GM13977 (cell line): ENCODE measurements at regions not wholly inside any gene's neighbourhood (a gene's known extent, or its start where the extent isn't known, plus 50 kb on each side); places are given as distances from the start of the nearest gene placed in this dataset.

Experiments used
- DNase-seq: peaks from one replicate; pipeline ENCODE4 v3.0.0; 2012; ENCODE audit warnings: low spot score
- in situ Hi-C: fragments of 300-500 bp; cut with MboI; formaldehyde crosslinking; loops from one replicate; pipeline ENCODE4 v1.12.0; 2022; ENCODE audit warnings: low sequenced_read_pairs, low pct_unique_long_range_greater_than_20kb, mixed read lengths, inconsistent platforms; ENCODE audit not compliant: unreplicated experiment
- TF ChIP-seq, protein P1 (sequence below): IDR thresholded peaks from 2 replicates; pipeline ENCODE4 v1.5.1; 2012; ENCODE audit warnings: mild to moderate bottlenecking, control low read depth; ENCODE audit not compliant: insufficient read depth; ENCODE audit errors: extremely low read depth, missing control alignments

DNA sequence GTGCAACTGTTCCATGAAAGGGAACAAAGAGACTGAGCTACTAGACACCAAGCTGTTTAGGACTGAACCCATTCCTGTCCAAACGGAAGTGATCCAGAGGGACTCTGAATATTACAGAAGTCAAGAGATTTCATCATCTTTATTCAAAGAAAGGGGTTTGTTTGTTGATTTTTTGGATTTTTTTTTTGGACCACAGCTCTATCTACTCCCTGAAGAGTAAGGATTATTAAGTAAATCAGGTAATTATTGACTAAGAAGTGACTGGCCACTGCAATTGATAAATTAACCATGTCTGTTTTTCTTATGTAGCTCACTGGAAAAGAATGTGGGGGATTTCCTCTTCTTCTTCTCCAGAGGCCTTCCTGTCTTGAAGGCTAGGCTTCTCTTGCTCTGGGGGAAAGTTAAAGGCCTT lies 146.6 kb upstream of the TPM1 start:
- TF ChIP-seq, protein P1, sequence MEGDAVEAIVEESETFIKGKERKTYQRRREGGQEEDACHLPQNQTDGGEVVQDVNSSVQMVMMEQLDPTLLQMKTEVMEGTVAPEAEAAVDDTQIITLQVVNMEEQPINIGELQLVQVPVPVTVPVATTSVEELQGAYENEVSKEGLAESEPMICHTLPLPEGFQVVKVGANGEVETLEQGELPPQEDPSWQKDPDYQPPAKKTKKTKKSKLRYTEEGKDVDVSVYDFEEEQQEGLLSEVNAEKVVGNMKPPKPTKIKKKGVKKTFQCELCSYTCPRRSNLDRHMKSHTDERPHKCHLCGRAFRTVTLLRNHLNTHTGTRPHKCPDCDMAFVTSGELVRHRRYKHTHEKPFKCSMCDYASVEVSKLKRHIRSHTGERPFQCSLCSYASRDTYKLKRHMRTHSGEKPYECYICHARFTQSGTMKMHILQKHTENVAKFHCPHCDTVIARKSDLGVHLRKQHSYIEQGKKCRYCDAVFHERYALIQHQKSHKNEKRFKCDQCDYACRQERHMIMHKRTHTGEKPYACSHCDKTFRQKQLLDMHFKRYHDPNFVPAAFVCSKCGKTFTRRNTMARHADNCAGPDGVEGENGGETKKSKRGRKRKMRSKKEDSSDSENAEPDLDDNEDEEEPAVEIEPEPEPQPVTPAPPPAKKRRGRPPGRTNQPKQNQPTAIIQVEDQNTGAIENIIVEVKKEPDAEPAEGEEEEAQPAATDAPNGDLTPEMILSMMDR, result no peak
- no peak for DNase-seq
- in situ Hi-C loops, result no loop called here

DNA sequence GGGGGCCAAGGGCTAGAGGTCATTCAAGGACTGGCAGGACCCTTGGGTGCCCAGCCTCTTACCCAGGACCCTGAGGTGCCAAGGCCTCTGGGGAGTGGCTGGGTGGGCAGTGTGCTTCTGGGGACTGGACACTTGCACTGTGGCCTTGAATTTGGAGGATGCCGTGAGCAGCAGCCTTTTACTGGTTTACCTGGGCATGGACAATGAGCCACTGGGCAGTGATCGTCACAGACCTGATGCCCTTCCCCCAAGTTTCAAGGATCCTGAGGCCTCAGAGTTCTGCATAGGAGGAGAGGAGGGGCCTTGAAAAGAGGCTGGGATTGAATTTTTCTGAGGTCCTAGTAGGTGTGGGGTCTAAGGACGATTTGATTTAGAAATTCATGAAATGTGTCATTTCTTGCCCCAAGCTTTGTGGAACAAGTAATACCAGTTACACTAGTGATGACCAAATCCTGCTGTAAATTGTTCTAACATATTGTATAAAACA lies 146.1 kb upstream of the TPM1 start:
- DNase-seq, result no peak
- in situ Hi-C loops, result no loop called here
- TF ChIP-seq, protein P1, result no peak

DNA sequence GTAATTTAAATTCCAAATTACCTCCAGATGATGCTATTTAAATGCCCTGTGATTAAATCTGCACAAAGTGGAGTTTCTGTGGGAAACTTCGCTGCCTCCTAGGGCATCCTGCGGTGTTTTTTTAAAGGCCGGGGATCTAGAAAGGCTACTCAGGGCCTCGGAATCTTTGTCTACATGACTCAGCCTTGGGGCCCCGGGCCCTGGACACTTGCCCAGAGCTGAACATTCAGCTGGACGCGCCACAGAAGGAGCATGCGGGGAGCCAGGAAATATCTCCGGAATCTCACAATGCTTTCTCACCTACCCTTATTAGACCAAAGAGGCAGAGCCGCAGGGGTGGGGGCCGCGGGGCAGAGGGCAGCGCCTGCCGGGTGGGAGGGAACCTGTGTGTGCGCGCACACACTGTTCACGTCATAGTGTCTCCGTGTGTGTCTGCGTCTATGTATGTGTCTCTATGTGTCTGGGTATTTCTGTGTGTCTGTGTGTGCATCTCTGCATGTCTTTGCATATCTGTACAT lies 145.5 kb upstream of the TPM1 start:
- TF ChIP-seq, protein P1, result no peak
- no peak for DNase-seq
- in situ Hi-C loops, result no loop called here

DNA sequence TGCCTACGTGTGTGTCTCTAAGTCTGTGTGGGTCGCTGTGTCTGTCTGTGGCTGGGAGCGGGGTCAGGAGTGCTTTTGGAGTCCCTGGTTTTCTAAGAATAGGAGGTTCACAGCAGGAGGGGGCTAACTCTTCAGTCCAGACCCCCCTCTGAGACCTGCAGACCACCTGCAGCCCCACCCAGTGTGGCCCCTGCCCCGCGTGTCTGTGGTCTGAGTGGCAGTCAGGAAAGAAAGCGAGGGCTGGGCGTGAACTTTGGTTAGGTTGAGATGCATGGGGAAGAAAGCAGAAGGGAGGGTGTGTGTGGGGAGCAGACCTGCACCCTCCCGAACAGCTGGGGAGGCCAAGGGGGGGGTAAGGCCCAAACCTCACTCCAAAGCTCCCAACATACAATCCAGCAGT lies 144.9 kb upstream of the TPM1 start:
- TF ChIP-seq, protein P1, result no peak
- DNase-seq, result no peak
- in situ Hi-C loops, result no loop called here

DNA sequence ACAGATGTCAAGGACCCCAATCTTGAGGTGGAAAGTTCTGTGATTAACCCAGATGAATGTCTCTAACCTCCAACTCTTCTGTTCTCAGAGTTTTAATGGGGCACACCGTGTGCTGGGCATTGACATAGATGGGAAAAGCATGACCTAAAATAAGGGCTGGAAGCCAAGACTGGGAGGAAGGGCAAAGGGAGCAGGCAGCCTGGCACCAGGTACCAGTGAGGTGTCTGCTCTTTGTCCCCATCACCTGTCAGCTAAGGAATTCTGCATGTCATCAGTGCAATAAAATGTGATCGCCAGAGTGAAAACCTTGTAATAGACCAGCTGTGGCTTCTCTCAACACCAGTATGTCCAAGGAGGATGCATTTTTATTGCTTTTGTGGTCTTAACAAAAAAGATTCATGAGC lies 143.5 kb upstream of the TPM1 start:
- TF ChIP-seq, protein P1, result no peak
- in situ Hi-C loops, result no loop called here
- no peak for DNase-seq

DNA sequence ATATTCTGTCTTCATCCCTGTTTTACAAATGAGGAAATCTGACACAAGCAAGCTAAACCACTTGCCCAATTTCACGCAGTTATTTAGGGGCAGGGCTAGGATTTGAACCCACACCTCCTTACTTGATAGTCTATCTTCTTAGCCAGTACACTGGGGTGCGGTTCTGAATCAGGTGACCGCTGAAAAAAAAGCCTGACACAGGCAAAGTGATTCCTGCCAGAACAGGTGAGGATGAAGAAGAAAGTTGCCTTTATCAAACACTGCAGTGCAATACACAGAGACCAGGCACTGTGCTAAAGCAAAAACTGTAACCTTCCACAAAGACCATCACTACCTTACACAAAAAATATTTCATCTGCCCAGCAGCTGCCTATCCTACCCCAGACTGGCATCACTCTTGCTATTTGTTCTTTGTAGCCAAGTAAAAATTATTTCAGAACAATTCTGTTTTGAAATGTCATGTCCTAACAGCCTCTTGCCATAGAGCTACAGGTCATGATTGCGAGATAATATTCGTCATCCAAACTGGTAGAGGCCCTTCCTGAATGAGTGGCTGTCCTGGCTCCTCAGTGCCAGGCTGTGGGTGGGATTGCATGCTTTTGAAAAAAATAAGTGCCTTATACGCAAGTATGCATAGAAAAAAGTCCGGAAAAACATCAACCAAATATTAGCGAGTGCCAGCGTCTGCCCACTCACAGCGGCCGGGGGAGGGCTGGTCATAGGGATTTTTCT lies 142.3 kb upstream of the TPM1 start:
- TF ChIP-seq, protein P1, result no peak
- in situ Hi-C loops, result no loop called here
- DNase-seq, result no peak
